CD4-positive, alpha-beta T cell (primary cell): ENCODE measurements at regions not wholly inside any gene's neighbourhood (a gene's known extent, or its start where the extent isn't known, plus 50 kb on each side); places are given as distances from the start of the nearest gene placed in this dataset.

ENCODE experiments used
- ATAC-seq: fragments of 200-7000 bp; cut with Tn5 transposase; one replicate; pipeline ENCODE4 v1.10.0; 2022; ENCODE audit warnings: mild to moderate bottlenecking; ENCODE audit not compliant: poor library complexity
- CTCF ChIA-PET: fragments of 350-600 bp; sonication (Branson Sonifier 250); formaldehyde crosslinking; loops from one replicate; lab custom pipeline; 2021; ENCODE audit warnings: antibody characterized with exemption, inconsistent platforms; lab: Charles Lee
- POLR2A ChIA-PET: fragments of 350-600 bp; sonication (Branson Sonifier 250); formaldehyde crosslinking; loops from one replicate; lab custom pipeline; 2021; ENCODE audit warnings: antibody characterized with exemption, inconsistent platforms; lab: Charles Lee
- DNase-seq, 14 experiments: peaks; one replicate each; pipeline ENCODE4 v3.0.0-alpha.2; 2013 to 2020; ENCODE audit warnings: mixed read lengths in 2 of 14
- H3K27ac ChIP-seq, 2 donors: one replicate each; pipeline versions ENCODE4 v1.5.1 to v1.7.0; 2013; ENCODE audit warnings: low read length in 2 of 2, low read depth in 1 of 2, mild to moderate bottlenecking in 1 of 2
- H3K27me3 ChIP-seq, 2 experiments: 1 replicate in 1 of 2; 2 replicates in 1 of 2; pipeline versions ENCODE4 v1.6.1 to v1.7.0; 2013; ENCODE audit warnings: low read length in 2 of 2, control low read depth in 1 of 2, mild to moderate bottlenecking in 1 of 2, moderate library complexity in 1 of 2; ENCODE audit not compliant: insufficient read depth in 2 of 2, control insufficient read depth in 1 of 2
- H3K36me3 ChIP-seq: one replicate; pipeline ENCODE4 v1.6.1; 2013; ENCODE audit warnings: low read length, control low read depth; ENCODE audit not compliant: insufficient read depth
- H3K4me1 ChIP-seq: one replicate; pipeline ENCODE4 v1.6.1; 2013; ENCODE audit warnings: low read length, control low read depth; ENCODE audit not compliant: insufficient read depth
- H3K4me3 ChIP-seq: one replicate; pipeline ENCODE4 v1.5.1; 2013; ENCODE audit warnings: mild to moderate bottlenecking, low read length, moderate library complexity
- H3K9me3 ChIP-seq, 2 experiments: 1 replicate in 1 of 2; 2 replicates in 1 of 2; pipeline versions ENCODE4 v1.6.1 to v1.7.0; 2013; ENCODE audit warnings: low read length in 2 of 2, mild to moderate bottlenecking in 2 of 2, control low read depth in 1 of 2, moderate library complexity in 1 of 2; ENCODE audit not compliant: control insufficient read depth in 1 of 2, insufficient read depth in 1 of 2
- H3K27ac Mint-ChIP-seq: one replicate; pipeline ENCODE4 v1.8.0; 2020; ENCODE audit warnings: mixed read lengths
- H3K27me3 Mint-ChIP-seq: one replicate; pipeline ENCODE4 v1.8.0; 2021; ENCODE audit warnings: mixed read lengths
- H3K36me3 Mint-ChIP-seq: one replicate; pipeline ENCODE4 v1.8.0; 2021; ENCODE audit warnings: low read depth, mixed read lengths
- H3K4me1 Mint-ChIP-seq: one replicate; pipeline ENCODE4 v1.8.0; 2021; ENCODE audit warnings: low read depth, mixed read lengths
- H3K4me3 Mint-ChIP-seq: one replicate; pipeline ENCODE4 v1.8.0; 2020; ENCODE audit warnings: mild to moderate bottlenecking, mixed read lengths
- H3K9me3 Mint-ChIP-seq: one replicate; pipeline ENCODE4 v1.8.0; 2020; ENCODE audit warnings: mixed read lengths
- CTCF ChIP-seq: fragments of 200-600 bp; IDR thresholded peaks from one replicate; pipeline ENCODE4 v1.8.0; 2022; ENCODE audit warnings: antibody characterized with exemption, mild to moderate bottlenecking
- intact Hi-C, 2 experiments: fragments of 100-400 bp; cut with DNase I in 1 of 2; cut with micrococcal nuclease in 1 of 2; formaldehyde crosslinking; loops; one replicate each; pipeline versions ENCODE4 v1.15.1 to v1.9.0; 2023 to 2025; cut with DNase I, micrococcal nuclease

DNA sequence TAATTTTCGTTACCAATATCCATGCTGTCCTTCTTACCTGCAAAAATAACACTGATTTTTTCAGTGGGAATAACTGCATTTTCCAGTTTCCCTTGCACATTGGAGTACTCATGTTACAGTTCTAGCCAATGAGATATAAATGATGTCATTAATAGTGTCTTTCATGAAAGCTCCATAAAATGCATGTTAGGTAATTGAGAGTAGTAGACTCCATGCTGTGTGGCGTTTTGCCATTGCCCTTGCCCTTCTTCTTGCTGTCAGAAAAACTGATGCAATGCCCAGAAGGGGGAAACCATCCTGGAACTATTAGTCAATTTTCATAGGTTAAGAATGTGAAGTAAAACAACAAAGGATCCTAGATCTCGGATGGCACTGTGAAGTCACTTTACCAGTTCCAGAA is 1765.3 kb downstream of the EFNA5 start:
- ChIA-PET CTCF (no interaction called here), POLR2A (no interaction called here)
- Mint-ChIP-seq H3K9me3 (peaks cover 5% of the 10 kb centered on the region), H3K27me3 (no peaks in the 10 kb centered on the region), H3K27ac (no peak overlapping the region), H3K4me3 (no peak overlapping the region), H3K4me1 (no peaks in the 10 kb centered on the region), H3K36me3 (no peaks in the 10 kb centered on the region)
- Histone ChIP-seq H3K4me1 (no peaks in the 10 kb centered on the region), H3K36me3 (no peaks in the 10 kb centered on the region), H3K4me3 (no peak overlapping the region), H3K27me3 (no peaks in the 10 kb centered on the region), H3K27ac (no peak overlapping the region), H3K9me3 (peaks cover 0 to 6% of the 10 kb centered on the region in 2 experiments)
- TF ChIP-seq CTCF: no peak
- DNase-seq (no peak), ATAC-seq (no peak)
- intact Hi-C loops: no loop called here

DNA sequence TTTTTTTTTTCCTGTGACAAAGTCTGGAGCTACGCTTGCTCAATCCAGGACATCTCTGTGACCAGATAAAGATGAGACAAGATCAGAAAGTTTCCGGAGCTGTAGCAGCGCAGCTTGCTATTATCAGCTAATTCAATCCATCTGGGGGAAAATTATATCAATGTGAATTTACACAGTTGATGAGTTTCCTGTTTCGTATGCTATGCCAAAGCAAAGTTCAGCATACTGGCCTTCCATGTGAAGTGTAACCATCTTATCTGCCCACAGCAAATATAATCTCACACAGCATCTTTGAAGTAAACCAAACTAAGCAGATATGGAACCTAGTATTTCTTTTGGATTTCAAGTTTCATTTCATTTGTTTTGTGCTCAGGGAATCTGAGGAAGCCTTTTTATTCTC is 1767.7 kb downstream of the EFNA5 start:
- Histone ChIP-seq H3K27me3 (no peaks in the 10 kb centered on the region), H3K36me3 (no peaks in the 10 kb centered on the region), H3K27ac (no peak overlapping the region), H3K4me1 (no peaks in the 10 kb centered on the region), H3K4me3 (no peak overlapping the region), H3K9me3 (peaks cover 0 to 6% of the 10 kb centered on the region in 2 experiments)
- Mint-ChIP-seq H3K36me3 (no peaks in the 10 kb centered on the region), H3K27me3 (no peaks in the 10 kb centered on the region), H3K27ac (no peak overlapping the region), H3K4me1 (no peaks in the 10 kb centered on the region), H3K4me3 (no peak overlapping the region), H3K9me3 (peaks cover 8% of the 10 kb centered on the region)
- ATAC-seq (no peak), DNase-seq (no peak)
- TF ChIP-seq CTCF: no peak
- intact Hi-C loops: no loop called here
- CTCF ChIA-PET: no interaction called here
- POLR2A ChIA-PET: no interaction called here

GRCh38 chr5:105899726-105900125 is 1771.0 kb downstream of the EFNA5 start:
- no peaks in the 10 kb centered on the region for H3K27me3 ChIP-seq
- CTCF ChIA-PET: no interaction called here

More at GRCh38 chr5:105899726-105900125, 1771.0 kb downstream of the EFNA5 start:
- Histone ChIP-seq H3K4me3 (no peak overlapping the region), H3K36me3 (no peaks in the 10 kb centered on the region), H3K27ac (no peak overlapping the region), H3K9me3 (peaks cover 0 to 3% of the 10 kb centered on the region in 2 experiments), H3K4me1 (no peaks in the 10 kb centered on the region)
- Mint-ChIP-seq H3K9me3 (peaks cover 10% of the 10 kb centered on the region), H3K27me3 (no peaks in the 10 kb centered on the region), H3K4me1 (no peaks in the 10 kb centered on the region), H3K36me3 (no peaks in the 10 kb centered on the region), H3K4me3 (no peak overlapping the region), H3K27ac (no peak overlapping the region)
- POLR2A ChIA-PET: no interaction called here
- no peak for ATAC-seq
- no peak for DNase-seq
- no peak for TF ChIP-seq CTCF
- intact Hi-C loops: no loop called here
